A673 (cell line): ENCODE measurements at regions not wholly inside any gene's neighbourhood (a gene's known extent, or its start where the extent isn't known, plus 50 kb on each side); places are given as distances from the start of the nearest gene placed in this dataset.

ENCODE experiments used
- CTCF ChIP-seq: fragments of 300-800, 200-600 bp; sonication (generic); conservative IDR thresholded peaks from 2 replicates; pipeline ENCODE4 v1.5.1; 2017; ENCODE audit warnings: low read depth, mild to moderate bottlenecking, antibody characterized with exemption, low read length, moderate library complexity, mixed read lengths
- EZH2 ChIP-seq: fragments of 200-600 bp; sonication (generic); IDR thresholded peaks from 2 replicates; pipeline ENCODE4 v1.6.1; 2017; ENCODE audit warnings: borderline replicate concordance, low read depth, mild to moderate bottlenecking, mixed read lengths, antibody characterized with exemption, low read length; ENCODE audit not compliant: poor library complexity, severe bottlenecking

GRCh38 chr12:20248646-20249045 is 119.7 kb upstream of the PDE3A start:
- TF ChIP-seq CTCF (no peak), EZH2 (no peak)
